GM21381 (cell line): ENCODE measurements at regions not wholly inside any gene's neighbourhood (a gene's known extent, or its start where the extent isn't known, plus 50 kb on each side); places are given as distances from the start of the nearest gene placed in this dataset.
"Not testable (repeated sequence)": the region's sequence is repeated elsewhere in the genome, so short reads cannot be mapped to it uniquely, and the experiment has no call there.

ENCODE experiments used
- ATAC-seq: cut with Tn5 transposase; IDR thresholded peaks from one replicate; pipeline ENCODE4 v1.9.1; 2021; ENCODE audit warnings: mild to moderate bottlenecking, moderate library complexity; ENCODE audit not compliant: unreplicated experiment

GRCh38 chr11:97471480-97471879, 1081.7 kb downstream of the JRKL start:
- ATAC-seq: no peak

DNA sequence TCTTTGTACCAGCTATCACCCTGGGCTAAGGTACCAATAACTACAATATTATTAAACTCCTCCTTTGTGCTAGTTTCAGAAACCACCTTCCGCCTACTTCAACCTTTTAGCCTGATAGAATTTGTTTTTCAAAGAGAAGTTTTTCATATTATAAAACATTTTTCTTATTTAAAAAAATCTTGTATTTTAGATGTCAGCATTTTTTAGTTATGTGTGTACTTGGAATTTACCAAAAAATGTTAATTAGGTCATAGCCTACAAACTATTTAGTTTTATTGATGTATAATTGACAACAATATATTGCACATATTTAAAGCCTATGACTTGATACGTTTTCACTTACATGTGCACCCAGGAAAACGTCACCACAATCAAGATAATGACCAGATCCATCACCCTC, 1097.6 kb downstream of the JRKL start:
- no peak for ATAC-seq

DNA sequence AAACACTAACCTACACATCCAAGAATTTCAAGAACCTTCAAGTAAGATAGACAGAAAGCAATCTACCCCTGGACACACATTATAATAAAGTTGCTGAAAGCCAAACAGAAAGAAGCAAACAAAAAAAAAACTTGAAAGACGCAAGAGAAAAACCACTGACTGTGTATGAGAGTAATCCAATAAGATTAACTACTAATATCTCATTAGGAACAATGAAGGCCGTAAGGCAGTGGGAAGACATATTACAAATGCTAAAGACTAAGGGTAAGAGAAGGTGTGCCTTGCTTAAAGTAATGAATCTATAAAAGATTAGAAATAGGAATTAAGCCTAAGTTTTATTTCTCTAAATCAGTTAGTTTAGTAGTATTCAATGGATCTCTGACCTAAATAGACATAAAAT, 1109.1 kb downstream of the JRKL start:
- no peak for ATAC-seq

DNA sequence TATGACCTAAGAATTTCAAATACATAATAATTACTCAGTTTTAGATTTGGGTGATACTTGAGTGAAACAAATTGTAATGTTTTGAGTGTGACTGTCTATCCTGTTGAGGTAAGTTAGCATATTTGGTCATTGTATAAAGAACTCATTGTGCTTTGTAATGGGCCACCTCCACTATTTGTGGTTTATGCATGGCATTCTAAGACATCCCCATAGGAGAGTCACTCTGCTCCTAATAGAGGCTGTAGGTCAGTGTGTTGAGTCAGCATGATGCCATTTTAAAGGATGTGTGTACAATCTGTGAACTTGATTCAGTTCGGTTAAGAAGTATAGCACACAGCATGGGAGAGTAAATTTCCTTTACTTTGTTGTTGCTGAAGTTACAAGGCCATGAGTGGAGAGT, 1112.4 kb downstream of the JRKL start:
- no peak for ATAC-seq

DNA sequence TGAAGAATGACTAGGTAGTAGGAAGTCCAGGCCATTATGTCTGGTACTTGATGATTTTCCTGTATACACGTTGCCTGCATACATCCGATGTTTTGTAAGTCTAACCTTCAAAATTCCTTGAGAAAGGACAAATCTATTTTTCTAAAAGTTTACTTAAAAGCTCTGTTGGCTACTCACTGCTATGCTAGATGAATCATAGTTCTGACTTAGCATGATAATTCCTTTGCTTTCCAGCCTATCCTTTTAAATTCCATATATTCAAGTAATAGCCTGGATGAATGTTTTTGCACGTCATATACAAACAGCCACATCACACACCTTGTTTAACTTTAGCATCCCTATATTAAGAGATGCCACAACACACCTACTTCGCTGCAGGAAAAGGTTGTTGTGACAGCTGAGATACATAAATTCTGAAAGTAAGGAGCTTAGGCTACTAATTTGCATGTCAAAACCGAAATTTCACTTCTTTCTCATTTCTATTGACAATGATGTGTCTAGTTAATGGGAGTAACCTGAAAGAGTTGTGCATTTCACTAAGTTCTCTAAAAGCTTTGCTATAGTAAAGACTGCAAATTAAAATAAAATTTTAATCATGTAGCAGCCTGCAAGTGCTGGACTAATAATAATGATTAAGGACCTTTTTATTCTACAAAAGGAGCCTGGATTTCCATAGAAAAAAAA, 1116.4 kb downstream of the JRKL start:
- no peak for ATAC-seq

- ATAC-seq: no peak
Observed at GRCh38 chr11:97514446-97514845, 1124.6 kb downstream of the JRKL start.

DNA sequence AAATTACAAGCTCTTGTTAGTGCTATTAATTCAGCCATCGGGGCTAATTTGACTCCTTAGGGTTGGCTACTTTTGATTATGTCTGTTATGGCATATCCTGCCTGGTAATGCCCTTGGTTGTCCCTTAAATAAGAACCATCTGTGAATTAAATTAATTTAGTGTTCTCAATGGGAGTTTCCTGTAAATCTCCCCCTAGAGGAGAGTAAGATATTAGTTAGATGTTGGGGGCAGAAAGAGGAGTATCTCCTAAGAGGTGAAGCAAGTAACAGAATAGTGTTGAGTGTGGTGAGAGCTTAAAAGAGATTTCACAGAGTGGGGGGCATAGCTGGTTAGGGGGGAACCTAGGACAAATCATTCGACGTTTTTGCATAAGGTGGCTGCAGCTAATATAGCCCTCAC, 1126.9 kb downstream of the JRKL start:
- ATAC-seq: no peak

DNA sequence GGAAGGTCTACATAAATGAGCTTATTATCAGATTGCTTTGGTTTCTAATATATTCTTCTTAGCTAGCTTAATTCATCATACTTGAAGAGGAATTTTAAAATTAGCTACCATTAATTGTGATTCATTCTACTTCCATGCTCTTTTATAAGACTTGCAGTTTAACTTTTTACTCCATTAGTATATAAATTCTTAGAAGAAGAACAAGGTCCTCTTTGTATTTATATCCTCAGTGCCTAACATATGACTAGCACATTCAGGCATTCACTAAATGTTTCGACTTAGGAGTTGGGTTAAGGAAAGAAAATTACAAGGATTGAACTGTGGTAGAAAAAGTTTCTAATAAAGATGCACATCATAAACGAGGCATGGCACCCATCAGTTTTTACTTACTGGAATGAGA, 1135.5 kb downstream of the JRKL start:
- ATAC-seq: no peak

GRCh38 chr11:97537407-97538150, 1147.8 kb downstream of the JRKL start:
- ATAC-seq: no peak

GRCh38 chr11:97544431-97544830, 1154.6 kb downstream of the JRKL start:
- ATAC-seq: no peak

DNA sequence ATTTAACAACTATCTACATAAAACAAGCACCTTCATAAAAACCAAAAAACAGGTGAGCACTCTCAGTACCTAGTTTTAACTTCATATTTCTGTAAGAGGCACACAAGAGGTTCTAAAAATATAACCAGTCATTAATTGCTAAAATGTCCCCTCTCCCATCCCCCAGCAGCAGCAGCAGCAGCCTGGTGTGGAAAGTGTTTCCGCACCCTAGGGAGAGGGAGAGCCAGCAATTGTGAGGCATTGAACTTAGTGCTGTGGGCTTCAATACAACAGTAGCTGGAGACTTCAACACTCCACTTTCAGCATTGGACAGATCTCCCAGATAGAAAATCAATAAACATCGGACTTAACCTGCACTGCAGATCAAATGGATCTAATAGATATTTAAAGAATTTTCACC, 1158.5 kb downstream of the JRKL start:
- ATAC-seq: no peak

GRCh38 chr11:97557399-97557798, 1167.6 kb downstream of the JRKL start:
- no peak for ATAC-seq

DNA sequence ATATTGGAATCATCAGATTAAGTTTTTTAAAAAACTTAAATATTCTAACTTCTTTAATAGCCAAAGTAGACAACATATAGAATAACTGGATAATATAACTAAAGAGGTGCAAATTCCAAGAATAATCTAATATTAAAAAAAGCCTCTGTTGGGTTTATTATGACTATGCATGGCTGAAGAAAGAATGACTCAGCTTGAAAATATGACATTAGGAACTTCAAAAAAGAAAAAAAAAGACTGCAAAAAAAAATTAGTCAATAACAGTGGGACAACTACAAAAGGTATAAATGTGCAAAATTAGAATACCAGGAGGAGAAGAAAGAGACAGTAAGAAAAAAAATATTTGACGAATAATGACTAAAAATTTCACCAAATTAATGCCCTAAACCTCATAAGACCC, 1178.0 kb downstream of the JRKL start:
- ATAC-seq: no peak

GRCh38 chr11:97570636-97571035, 1180.8 kb downstream of the JRKL start:
- no peak for ATAC-seq

GRCh38 chr11:97573771-97574170, 1184.0 kb downstream of the JRKL start:
- not testable (repeated sequence) for ATAC-seq

GRCh38 chr11:97574976-97575665, 1185.3 kb downstream of the JRKL start:
- ATAC-seq: no peak

DNA sequence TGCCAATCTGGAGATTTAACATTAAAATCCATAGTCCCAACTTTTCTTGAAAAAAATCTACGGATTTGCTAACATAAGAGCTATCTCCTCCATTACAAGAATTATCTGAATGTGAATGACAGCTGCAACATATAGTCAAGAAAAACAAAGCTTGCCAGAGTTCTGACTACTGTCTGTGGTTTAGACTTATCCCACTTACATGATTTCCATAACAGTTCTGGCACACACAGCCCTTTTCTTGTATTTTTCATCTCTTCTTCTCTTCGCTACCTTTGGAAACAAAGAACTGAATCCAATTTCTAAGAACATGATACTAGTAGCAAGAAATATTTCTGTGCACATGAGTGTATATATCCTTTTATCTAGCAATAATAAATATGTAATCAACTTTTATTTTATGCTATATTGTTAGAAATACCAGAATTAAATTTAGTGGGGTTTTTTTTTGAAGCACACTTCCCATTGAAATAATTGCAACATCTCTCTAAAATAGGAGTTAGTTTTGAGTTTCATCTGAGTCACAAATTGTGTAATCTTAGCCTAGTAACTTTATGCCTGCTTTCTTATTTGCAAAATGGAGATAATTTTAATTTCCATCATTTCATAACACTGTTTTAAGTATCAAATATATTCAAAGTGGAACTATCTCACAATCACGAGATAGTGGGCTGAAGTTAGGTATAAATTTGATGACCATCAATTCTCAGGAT, 1217.6 kb downstream of the JRKL start:
- no peak for ATAC-seq

GRCh38 chr11:97610000-97610399, 1220.2 kb downstream of the JRKL start:
- no peak for ATAC-seq

- no peak for ATAC-seq
Observed at GRCh38 chr11:97610854-97611253, 1221.0 kb downstream of the JRKL start.

DNA sequence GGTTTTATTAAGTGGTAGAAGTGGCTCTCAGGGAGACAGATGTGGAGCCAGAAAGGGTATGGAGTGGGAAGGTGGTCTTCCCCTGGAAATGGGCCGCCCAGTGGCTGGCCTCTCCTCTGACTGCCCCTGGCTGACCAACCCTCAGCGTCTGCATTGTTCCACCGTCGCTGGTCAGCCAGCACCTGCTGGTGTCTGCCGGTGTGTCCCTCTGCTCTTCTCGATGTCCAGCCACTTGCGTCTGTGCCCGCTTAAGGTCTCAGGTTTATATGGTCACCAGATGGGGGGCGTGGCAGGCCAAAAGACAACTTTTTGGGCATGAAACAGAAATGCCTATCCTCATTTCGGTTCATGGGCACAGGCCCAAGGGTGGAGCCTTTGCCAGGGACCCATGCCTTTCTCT, 1221.5 kb downstream of the JRKL start:
- no peak for ATAC-seq

GRCh38 chr11:97614606-97615005, 1224.8 kb downstream of the JRKL start:
- no peak for ATAC-seq
